ENCODE measurements at regions not wholly inside any gene's neighbourhood (a gene's known extent, or its start where the extent isn't known, plus 50 kb on each side); places are given as distances from the start of the nearest gene placed in this dataset.

GRCh38 chr2:144211065-144211464 lies 308.9 kb downstream of the ZEB2 start:
- no peak for FAIRE-seq

DNA sequence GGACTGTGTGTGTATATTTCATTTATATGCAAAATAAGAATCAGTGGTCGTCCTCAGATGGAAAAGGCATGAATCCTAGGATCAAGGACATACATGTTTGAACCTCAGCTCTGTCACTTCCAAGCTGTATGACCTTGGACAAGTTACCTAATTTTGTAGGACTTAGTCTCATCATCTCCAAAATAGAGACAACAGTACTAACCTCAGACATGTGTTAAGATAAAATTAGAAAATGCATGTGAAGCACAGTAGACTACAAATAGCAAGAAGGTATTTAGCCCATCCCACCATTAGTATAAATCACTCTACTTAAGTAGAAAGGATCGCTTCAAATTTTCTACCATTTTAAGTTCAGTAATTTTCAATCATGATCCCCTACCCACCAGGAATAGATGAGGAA lies 309.8 kb downstream of the ZEB2 start:
- no peak for FAIRE-seq

DNA sequence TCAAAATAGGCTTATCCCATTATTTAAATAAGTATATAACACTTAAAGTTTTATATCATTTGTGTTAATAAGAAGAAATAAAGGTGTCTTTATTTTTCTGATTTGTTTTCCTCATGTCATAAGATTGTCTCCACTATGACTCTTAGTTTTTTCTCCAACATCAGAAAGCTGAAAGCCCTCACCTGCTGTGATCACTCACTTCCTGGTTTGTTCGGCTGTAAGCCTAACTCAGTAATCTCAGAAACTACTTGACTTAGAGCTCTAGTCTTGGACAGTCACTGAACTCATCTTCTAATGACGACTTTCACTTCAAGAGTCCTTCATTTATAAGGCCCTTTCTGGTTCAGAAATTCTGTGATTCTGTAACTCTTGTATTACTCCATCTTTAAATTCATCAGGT lies 311.0 kb downstream of the ZEB2 start:
- peak; percentile 68 for FAIRE-seq

DNA sequence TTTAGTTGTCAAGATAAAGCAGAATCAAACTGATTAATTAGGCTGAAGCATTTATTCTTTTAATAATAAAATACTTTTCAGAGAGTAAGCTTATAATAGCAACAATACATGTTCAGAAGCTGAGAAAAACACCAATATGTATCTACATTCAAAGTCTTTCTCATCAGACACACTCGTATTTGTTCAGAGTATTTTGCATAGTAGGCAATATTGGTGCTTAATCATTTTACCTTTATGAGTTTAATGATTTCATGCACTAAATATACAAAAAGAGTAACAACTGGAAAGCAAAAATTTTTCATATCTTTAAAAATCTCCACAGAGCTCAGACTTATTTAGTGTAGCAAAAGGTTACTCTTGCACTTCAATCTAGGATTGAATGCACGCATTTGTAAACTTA lies 313.9 kb downstream of the ZEB2 start:
- FAIRE-seq, result no peak

DNA sequence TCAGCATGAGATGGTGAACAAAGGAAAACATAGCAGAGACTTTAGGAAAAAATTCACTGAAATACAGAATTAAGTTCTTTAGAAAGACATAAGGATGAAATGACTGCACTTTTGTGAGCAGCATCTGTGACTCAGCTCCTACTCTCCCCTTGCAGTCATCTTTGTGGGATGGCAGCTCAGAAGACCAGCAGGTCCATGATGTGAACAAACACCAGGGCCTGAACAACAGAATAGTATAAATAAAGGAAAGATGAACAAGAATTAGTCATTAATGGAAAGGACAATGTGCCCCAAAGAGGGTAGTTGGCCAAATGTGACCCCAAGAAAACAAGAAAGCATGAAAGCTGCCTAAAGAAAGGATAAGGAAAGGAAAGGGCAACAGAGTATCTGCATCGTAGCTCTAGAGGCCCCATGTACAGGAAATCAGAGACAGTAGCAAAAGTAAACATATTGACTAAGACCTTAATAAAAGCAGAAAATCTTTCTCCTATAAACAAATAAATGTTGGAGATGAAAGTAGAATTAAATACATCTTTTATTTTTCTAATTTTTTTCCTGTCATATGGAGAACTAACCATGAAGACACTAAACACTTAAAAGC lies 318.0 kb downstream of the ZEB2 start:
- FAIRE-seq, result no peak

DNA sequence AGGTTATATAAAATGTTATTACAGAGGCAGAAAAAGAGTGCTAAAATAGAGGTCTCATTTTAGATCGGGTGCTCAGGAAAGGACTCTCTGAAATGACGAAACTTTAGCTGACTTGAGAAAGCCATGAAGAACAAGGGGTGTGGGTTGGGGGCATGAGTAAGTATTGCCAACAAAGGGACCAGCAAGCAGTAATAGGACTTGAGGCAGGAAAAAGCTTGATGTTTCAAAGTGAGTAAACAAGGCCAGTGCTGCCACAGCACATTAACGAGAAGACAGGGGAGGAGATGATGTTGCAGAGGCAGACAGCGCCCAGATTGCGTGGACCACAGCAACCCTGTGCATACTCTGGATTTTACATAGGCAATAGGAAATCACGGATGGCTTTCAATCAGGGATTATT lies 318.8 kb downstream of the ZEB2 start:
- FAIRE-seq, result no peak

- FAIRE-seq, result no peak
Observed at GRCh38 chr2:144198116-144198515, 321.8 kb downstream of the ZEB2 start.

DNA sequence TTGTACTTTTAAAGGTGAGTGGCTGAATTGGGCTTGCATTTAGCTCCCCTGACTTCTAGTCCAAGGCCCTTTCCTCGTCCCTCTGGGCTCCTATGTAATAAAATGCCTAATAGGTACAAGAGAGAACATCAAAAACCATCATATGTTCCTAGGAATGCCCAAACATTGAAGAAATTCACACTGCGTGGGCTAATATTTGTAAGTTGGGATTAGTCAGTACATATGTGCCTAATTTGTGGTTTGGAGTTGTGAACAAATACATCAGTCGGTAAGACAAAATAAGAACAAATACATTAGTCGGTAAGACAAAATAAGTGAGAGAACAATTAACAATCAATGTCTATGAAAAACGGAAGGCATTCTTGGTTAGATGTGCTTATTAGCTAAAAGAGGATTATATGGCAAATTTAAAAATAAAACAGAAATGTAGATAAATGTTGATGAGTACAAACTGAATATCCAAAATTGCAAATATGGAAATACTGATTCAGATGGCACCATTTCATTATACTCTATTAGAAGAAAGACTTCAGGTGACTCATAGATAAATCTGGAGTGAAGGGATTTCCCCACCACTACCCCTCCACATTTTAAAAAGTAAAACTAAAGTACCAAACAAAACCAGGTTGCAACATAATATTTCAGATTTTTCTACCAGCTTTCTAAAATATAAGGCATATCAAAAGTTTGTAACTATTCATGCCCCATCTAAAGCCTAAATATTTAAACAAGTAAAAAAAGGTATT lies 325.4 kb downstream of the ZEB2 start:
- no peak for FAIRE-seq

GRCh38 chr2:144190908-144191605 lies 328.9 kb downstream of the ZEB2 start:
- no peak for FAIRE-seq

DNA sequence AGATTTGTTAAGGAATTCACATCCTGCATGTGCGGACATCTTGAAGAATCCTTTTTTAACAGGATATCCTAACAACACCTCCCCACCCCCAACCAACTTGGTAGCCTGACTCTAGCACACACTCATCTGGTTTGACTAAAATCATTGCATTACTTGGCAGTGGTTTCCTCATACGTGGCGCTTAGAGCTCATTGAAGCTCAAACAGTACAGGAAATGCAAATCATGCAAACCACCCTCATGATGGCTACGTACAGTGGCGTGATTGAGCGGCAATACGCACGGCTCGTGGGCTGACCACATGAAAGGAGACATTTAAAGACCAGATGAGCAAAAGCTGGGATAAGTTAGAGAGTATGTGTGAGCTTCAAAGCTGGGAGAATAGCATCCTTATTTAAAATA lies 336.2 kb downstream of the ZEB2 start:
- FAIRE-seq, result no peak

GRCh38 chr2:144181001-144181400 lies 338.9 kb downstream of the ZEB2 start:
- no peak for FAIRE-seq

DNA sequence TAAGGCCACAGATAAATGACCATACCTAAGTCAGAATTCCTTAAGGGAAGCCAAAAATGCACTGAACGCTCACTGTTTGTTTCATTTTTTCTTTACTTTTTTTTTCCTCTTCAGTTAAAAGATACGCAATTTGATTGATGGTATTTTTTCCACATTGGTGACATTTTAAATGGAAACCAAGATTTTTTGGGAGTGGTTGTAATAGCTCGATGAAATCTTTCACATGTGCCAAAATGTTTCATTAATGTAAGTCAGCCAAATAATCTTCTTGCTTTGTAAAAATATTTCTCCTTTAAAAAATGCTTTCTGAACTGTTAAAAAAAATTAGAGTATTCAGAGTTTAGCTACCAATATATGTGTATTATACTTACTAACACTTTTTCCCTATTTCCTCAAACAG lies 339.8 kb downstream of the ZEB2 start:
- FAIRE-seq, result no peak

DNA sequence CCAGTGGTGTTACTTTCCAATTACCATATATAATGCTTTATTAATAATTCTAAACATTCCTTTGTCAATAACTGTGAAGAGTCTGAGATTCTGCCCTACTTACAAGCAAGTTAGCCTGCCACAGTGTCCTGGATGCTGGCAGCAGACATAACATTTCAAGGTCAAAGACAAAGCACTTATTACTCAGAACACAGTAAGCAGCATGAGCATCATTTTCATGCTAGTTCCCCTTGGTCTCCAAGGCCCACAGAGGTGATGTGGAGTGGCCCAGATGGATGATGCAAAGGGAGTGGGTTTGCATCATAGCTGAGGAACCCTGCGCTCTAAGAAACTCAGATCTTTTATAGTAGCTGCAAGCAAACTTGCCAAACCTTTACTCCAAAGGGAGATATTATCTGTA lies 349.7 kb downstream of the ZEB2 start:
- FAIRE-seq, result no peak

- FAIRE-seq, result no peak
Observed at GRCh38 chr2:144166743-144167142, 353.2 kb downstream of the ZEB2 start.

DNA sequence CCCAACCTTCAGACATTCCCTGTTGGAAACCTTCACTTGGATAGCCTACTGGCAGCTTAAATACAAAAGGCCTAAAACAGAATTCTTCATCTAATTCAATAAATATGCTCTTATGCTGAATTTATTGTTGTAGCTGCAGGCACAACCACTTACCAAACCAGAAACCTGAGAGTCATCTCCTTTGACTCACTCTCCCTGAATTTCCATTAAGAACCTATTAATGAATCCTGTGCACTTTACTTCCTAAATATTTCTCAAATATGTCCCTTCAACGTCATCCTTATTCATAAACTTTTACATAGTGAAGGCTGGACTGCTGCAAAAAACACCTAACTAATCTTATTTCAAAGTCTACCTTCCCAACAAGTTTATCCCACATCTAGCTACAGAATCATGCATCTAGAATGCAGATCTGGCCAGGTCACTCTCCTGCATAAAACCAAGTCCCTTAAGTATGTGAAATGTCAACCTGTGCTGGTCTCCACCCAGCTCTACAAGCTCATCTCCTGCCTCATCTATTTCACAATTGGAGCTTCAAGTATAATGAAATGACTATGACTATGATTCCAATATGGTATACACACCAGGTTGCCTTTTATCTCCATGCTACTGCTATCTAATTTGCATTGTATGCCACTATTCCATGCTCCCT lies 354.2 kb downstream of the ZEB2 start:
- no peak for FAIRE-seq

- no peak for FAIRE-seq
Observed at GRCh38 chr2:144163592-144163991, 356.3 kb downstream of the ZEB2 start.

GRCh38 chr2:144162652-144163051 lies 357.3 kb downstream of the ZEB2 start:
- no peak for FAIRE-seq

DNA sequence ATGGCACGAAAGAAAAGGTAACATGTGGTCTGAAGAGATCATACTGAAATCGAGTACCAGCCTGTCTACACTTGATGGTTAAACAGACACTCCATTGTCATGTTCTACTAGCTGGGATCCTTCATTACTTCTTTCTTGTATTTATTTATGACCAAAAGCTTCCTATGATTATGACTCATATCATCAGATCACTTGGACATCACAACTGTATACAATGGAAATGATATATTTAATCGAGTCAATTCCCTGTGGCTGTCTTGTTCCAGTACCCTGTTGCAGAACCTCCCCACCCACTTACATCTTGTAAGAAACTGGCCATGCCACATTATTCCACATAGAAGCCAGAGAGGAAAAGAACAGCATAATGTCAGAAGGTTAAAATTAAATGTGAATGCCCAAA lies 358.9 kb downstream of the ZEB2 start:
- FAIRE-seq, result no peak

DNA sequence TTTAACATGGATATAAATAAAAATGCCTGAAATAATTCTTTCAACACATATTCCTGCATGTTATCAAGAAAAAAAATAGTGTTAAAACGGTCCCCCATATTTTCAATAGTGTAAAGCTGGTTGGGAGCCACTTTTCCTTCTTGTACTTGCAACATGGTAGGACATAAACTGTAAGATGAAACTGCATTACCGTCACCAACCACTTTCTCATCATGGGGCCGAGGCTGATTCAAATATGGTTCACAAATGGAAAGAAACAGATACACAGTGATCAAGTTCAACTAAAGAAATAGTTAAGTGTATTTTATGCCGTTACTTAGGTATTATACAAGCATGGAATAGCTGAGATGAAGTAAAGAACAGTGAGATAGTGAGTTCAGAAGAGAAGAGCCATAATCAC lies 360.7 kb downstream of the ZEB2 start:
- no peak for FAIRE-seq

GRCh38 chr2:144158096-144158495 lies 361.8 kb downstream of the ZEB2 start:
- FAIRE-seq, result no peak

- FAIRE-seq, result no peak
Observed at GRCh38 chr2:144156736-144157640, 362.9 kb downstream of the ZEB2 start.

- no peak for FAIRE-seq
Observed at GRCh38 chr2:144154205-144154604, 365.7 kb downstream of the ZEB2 start.

- no peak for FAIRE-seq
Observed at GRCh38 chr2:144152817-144153271, 367.1 kb downstream of the ZEB2 start.

Data from TTC549 (cell line).